IMR-90 (cell line): ENCODE measurements at regions not wholly inside any gene's neighbourhood (a gene's known extent, or its start where the extent isn't known, plus 50 kb on each side); places are given as distances from the start of the nearest gene placed in this dataset.

ENCODE experiments used
- ATAC-seq: fragments of 200-7000 bp; cut with Tn5 transposase; 2 replicates; pipeline ENCODE4 v1.9.1; 2020; ENCODE audit warnings: low read depth, mild to moderate bottlenecking, moderate library complexity
- BruUV-seq: library from RNA; stranded (reverse); fragments of 400-500 nt; replicated peaks from 2 replicates; lab custom pipeline; 2021; lab: Mats Ljungman, UMichigan
- CTCF ChIA-PET: fragments of 300-600 bp; formaldehyde crosslinking; extraction: SDS; loops from one replicate; lab custom pipeline; 2021; ENCODE audit warnings: antibody characterized with exemption; lab: Yijun Ruan, JAX
- POLR2A ChIA-PET: fragments of 300-600 bp; sonication (Branson Sonifier 250); formaldehyde crosslinking; loops from one replicate; lab custom pipeline; 2022; ENCODE audit warnings: antibody characterized with exemption; ENCODE audit not compliant: unreplicated experiment; lab: Charles Lee
- DNase-seq: peaks from one replicate; pipeline ENCODE4 v3.0.0; 2013
- H2AFZ ChIP-seq: replicated peaks from 2 replicates; pipeline ENCODE3; 2013; ENCODE audit warnings: low read length, mild to moderate bottlenecking; ENCODE audit not compliant: poor library complexity
- H2AK5ac ChIP-seq: 2 replicates; pipeline ENCODE4 v1.6.1; 2013; ENCODE audit warnings: low read depth, low read length, inconsistent platforms
- H2AK9ac ChIP-seq: replicated peaks from 2 replicates; pipeline ENCODE3; 2013; ENCODE audit warnings: mild to moderate bottlenecking, low read depth, low read length, moderate library complexity; ENCODE audit not compliant: poor library complexity
- H2BK120ac ChIP-seq: 2 replicates; pipeline ENCODE4 v1.6.1; 2013; ENCODE audit warnings: low read depth, low read length, inconsistent platforms
- H2BK15ac ChIP-seq: 3 replicates; pipeline ENCODE4 v1.6.1; 2013; ENCODE audit warnings: low read depth, low read length, inconsistent platforms
- H2BK20ac ChIP-seq: 2 replicates; pipeline ENCODE4 v1.6.1; 2013; ENCODE audit warnings: low read depth, mild to moderate bottlenecking, inconsistent platforms, low read length, moderate library complexity
- H2BK5ac ChIP-seq: 2 replicates; pipeline ENCODE4 v1.6.1; 2013; ENCODE audit warnings: mild to moderate bottlenecking, low read depth, low read length, inconsistent platforms; ENCODE audit not compliant: poor library complexity, severe bottlenecking
- H3K14ac ChIP-seq: replicated peaks from 2 replicates; pipeline ENCODE4 v1.6.1; 2013; ENCODE audit warnings: low read depth, low read length, inconsistent platforms
- H3K18ac ChIP-seq: 2 replicates; pipeline ENCODE4 v1.6.1; 2013; ENCODE audit warnings: low read depth, low read length, control low read depth
- H3K23ac ChIP-seq: 2 replicates; pipeline ENCODE4 v1.6.1; 2013; ENCODE audit warnings: low read depth, low read length, inconsistent platforms
- H3K27ac ChIP-seq: 2 replicates; pipeline ENCODE4 v1.5.1; 2013; ENCODE audit warnings: mild to moderate bottlenecking, control low read depth, low read length; ENCODE audit not compliant: insufficient read depth
- H3K27me3 ChIP-seq: 2 replicates; pipeline ENCODE4 v1.6.1; 2013; ENCODE audit warnings: low read length; ENCODE audit not compliant: control insufficient read depth, insufficient read depth
- H3K36me3 ChIP-seq: 2 replicates; pipeline ENCODE4 v1.6.1; 2013; ENCODE audit warnings: low read length, mixed read lengths; ENCODE audit not compliant: control insufficient read depth, insufficient read depth
- H3K4ac ChIP-seq: 2 replicates; pipeline ENCODE4 v1.6.1; 2013; ENCODE audit warnings: low read depth, low read length, inconsistent platforms
- H3K4me1 ChIP-seq: 2 replicates; pipeline ENCODE4 v1.6.1; 2013; ENCODE audit warnings: low read length, mixed read lengths; ENCODE audit not compliant: control insufficient read depth, insufficient read depth
- H3K4me2 ChIP-seq: 2 replicates; pipeline ENCODE4 v1.6.1; 2013; ENCODE audit warnings: low read depth, mild to moderate bottlenecking, control low read depth, low read length, moderate library complexity
- H3K4me3 ChIP-seq: 2 replicates; pipeline ENCODE4 v1.5.1; 2013; ENCODE audit warnings: low read depth, mild to moderate bottlenecking, control low read depth, low read length, moderate library complexity; ENCODE audit not compliant: insufficient read depth
- H3K56ac ChIP-seq: 2 replicates; pipeline ENCODE4 v1.6.1; 2013; ENCODE audit warnings: low read length, inconsistent platforms; ENCODE audit not compliant: insufficient read depth; ENCODE audit errors: extremely low read depth
- H3K79me1 ChIP-seq, 2 experiments: 2 replicates each; pipeline ENCODE4 v1.6.1; 2013; ENCODE audit warnings: low read length in 2 of 2, inconsistent platforms in 1 of 2, low read depth in 1 of 2
- H3K9ac ChIP-seq: 2 replicates; pipeline ENCODE4 v1.6.1; 2013; ENCODE audit warnings: low read depth, low read length, control low read depth
- H3K9me1 ChIP-seq: 2 replicates; pipeline ENCODE4 v1.6.1; 2013; ENCODE audit warnings: low read length, inconsistent platforms; ENCODE audit not compliant: insufficient read depth
- H3K9me3 ChIP-seq: 2 replicates; pipeline ENCODE4 v1.6.1; 2013; ENCODE audit warnings: low read length; ENCODE audit not compliant: control insufficient read depth, insufficient read depth
- H4K20me1 ChIP-seq: 2 replicates; pipeline ENCODE4 v1.6.1; 2013; ENCODE audit warnings: low read length, inconsistent platforms; ENCODE audit not compliant: insufficient read depth
- H4K5ac ChIP-seq: 2 replicates; pipeline ENCODE4 v1.6.1; 2013; ENCODE audit warnings: mild to moderate bottlenecking, low read depth, low read length, control low read depth
- H4K8ac ChIP-seq, 2 experiments: 2 replicates each; pipeline ENCODE4 v1.6.1; 2013; ENCODE audit warnings: low read depth in 2 of 2, low read length in 2 of 2, control low read depth in 1 of 2, inconsistent platforms in 1 of 2
- H4K91ac ChIP-seq: 2 replicates; pipeline ENCODE4 v1.6.1; 2013; ENCODE audit warnings: low read depth, low read length, inconsistent platforms; ENCODE audit not compliant: insufficient read depth
- BHLHE40 ChIP-seq: fragments of 150-350 bp; IDR thresholded peaks from 2 replicates; pipeline ENCODE4 v1.6.1; 2016; ENCODE audit warnings: mild to moderate bottlenecking, low read depth, low read length
- CHD1 ChIP-seq: IDR thresholded peaks from 2 replicates; pipeline ENCODE4 v1.6.1; 2012; ENCODE audit warnings: low read depth, low read length, improper control_type of control experiment
- ELK1 ChIP-seq: fragments of 150-350 bp; IDR thresholded peaks from 2 replicates; pipeline ENCODE4 v1.6.1; 2016; ENCODE audit warnings: low read depth, mild to moderate bottlenecking, low read length, moderate library complexity, borderline replicate concordance
- FOS ChIP-seq: fragments of 150-350 bp; IDR thresholded peaks from 2 replicates; pipeline ENCODE4 v1.6.1; 2016; ENCODE audit warnings: low read depth, low read length
- MAZ ChIP-seq: IDR thresholded peaks from 2 replicates; pipeline ENCODE4 v1.6.1; 2012; ENCODE audit warnings: low read depth, mild to moderate bottlenecking, low read length, improper control_type of control experiment, moderate library complexity, borderline replicate concordance
- MXI1 ChIP-seq: IDR thresholded peaks from 2 replicates; pipeline ENCODE4 v1.6.1; 2012; ENCODE audit warnings: low read depth, mild to moderate bottlenecking, low read length, moderate library complexity, borderline replicate concordance
- POLR2A ChIP-seq: IDR thresholded peaks from 2 replicates; pipeline ENCODE4 v1.6.1; 2012; ENCODE audit warnings: mild to moderate bottlenecking, low read depth, low read length
- RAD21 ChIP-seq: IDR thresholded peaks from 2 replicates; pipeline ENCODE4 v1.6.1; 2012; ENCODE audit warnings: low read length, improper control_type of control experiment
- RFX5 ChIP-seq: IDR thresholded peaks from 2 replicates; pipeline ENCODE4 v1.8.0; 2012; ENCODE audit warnings: low read depth, mild to moderate bottlenecking, low read length, moderate library complexity
- SMC3 ChIP-seq: fragments of 150-350 bp; IDR thresholded peaks from 2 replicates; pipeline ENCODE4 v1.6.1; 2016; ENCODE audit warnings: low read depth, mild to moderate bottlenecking, antibody characterized with exemption, low read length, moderate library complexity
- USF2 ChIP-seq: fragments of 150-350 bp; IDR thresholded peaks from 2 replicates; pipeline ENCODE4 v1.6.1; 2017; ENCODE audit warnings: mild to moderate bottlenecking, antibody characterized with exemption, low read length, low read depth
- WGBS, 2 experiments: methylation state at CpG; one replicate each; pipeline versions ENCODE4 v1.1.5 to v1.1.7; 2013; ENCODE audit warnings: missing lambda C conversion rate in 2 of 2; ENCODE audit not compliant: insufficient read length in 1 of 2; ENCODE audit errors: extremely low coverage in 2 of 2; 5-methylcytosine and 5-hydroxymethylcytosine counted together
- dilution Hi-C: fragments of 300-500 bp; cut with HindIII; formaldehyde crosslinking; loops from one replicate; pipeline ENCODE4 v1.14.3; 2018; ENCODE audit warnings: low sequenced_read_pairs; ENCODE audit not compliant: unreplicated experiment
- in situ Hi-C: fragments of 300-500 bp; cut with MboI; formaldehyde crosslinking; loops from 3 replicates; pipeline ENCODE4 v1.14.3; 2019; ENCODE audit warnings: low sequenced_read_pairs, inconsistent platforms, mixed read lengths
- intact Hi-C: fragments of 100-400 bp; cut with micrococcal nuclease; formaldehyde crosslinking; loops from 2 replicates; pipeline ENCODE4 v1.10.0; 2022

- Histone ChIP-seq H2BK15ac (no peak overlapping the region), H3K9me1 (peaks cover 16% of the 10 kb centered on the region), H4K91ac (no peak overlapping the region), H3K9ac (no peak overlapping the region), H4K20me1 (no peaks in the 10 kb centered on the region), H3K23ac (no peak overlapping the region), H2AK9ac (no peak overlapping the region), H3K36me3 (no peaks in the 10 kb centered on the region), H2AFZ (peak overlapping the region; percentile 14), H3K27ac (no peak overlapping the region), H3K56ac (no peak overlapping the region), H2BK120ac (peak overlapping the region; percentile 44; the same call in 1 of the 2 replicates), H3K18ac (no peak overlapping the region), H3K4ac (peak overlapping the region; percentile 15; the same call in 1 of the 2 replicates), H4K5ac (no peak overlapping the region), H2AK5ac (peak overlapping the region; percentile 81), H3K4me1 (peaks cover 18% of the 10 kb centered on the region), H2BK20ac (no peak overlapping the region), H3K9me3 (no peaks in the 10 kb centered on the region), H3K14ac (no peak overlapping the region), H3K4me3 (no peak overlapping the region), H4K8ac (no peak overlapping the region), H3K4me2 (no peak overlapping the region), H3K27me3 (peaks cover 12% of the 10 kb centered on the region; the same call in 1 of the 2 replicates), H2BK5ac (no peak overlapping the region), H3K79me1 (0 out of 4 replicates have a peak, but pooled peaks cover 0 to 11% of the 10 kb centered on the region in 2 experiments)
- ChIA-PET POLR2A (no interaction called here), CTCF (no interaction called here)
- in situ Hi-C loops = loop anchor here (5.0 kb wide), 2 partner anchors 41 to 116 kb away; no protein-coding TSS in a partner anchor
- no peak for TF ChIP-seq ELK1
- TF ChIP-seq BHLHE40 = no peak
- no peak for TF ChIP-seq CHD1
- no peak for TF ChIP-seq MXI1
- no peak for TF ChIP-seq POLR2A
- TF ChIP-seq RFX5 = no peak
- TF ChIP-seq RAD21 = no peak
- TF ChIP-seq FOS = no peak
- TF ChIP-seq MAZ = no peak
- TF ChIP-seq USF2 = no peak
- TF ChIP-seq SMC3 = no peak
- WGBS, 2 experiments = 89% methylated on average over 3 of the region's 14 CpGs; no CpG with 5 or more reads in 1 of the 2 experiments
- DNase-seq (no peak), ATAC-seq (no peak)
- dilution Hi-C loops = no loop called here
- intact Hi-C loops = loop anchor here (10.0 kb wide), 1 partner anchor 368 kb away; the partner anchor contains the start of genes C2CD2L and DPAGT1
- no TSS peak for BruUV-seq
Measured at GRCh38 chr11:119472856-119473222, 49.9 kb upstream of the THY1 start.
